ENCODE measurements at regions not wholly inside any gene's neighbourhood (a gene's known extent, or its start where the extent isn't known, plus 50 kb on each side); places are given as distances from the start of the nearest gene placed in this dataset.

- no peak for DNase-seq (ENCODE audit: low spot score)
- no peaks in the 10 kb centered on the region for H3K4me1 ChIP-seq (ENCODE audit: control insufficient read depth in 4 of 4, insufficient read depth in 4 of 4, low read length in 3 of 4)
- WGBS, result 85% methylated on average over 1 of the region's 1 CpG
- H3K9me3 ChIP-seq (ENCODE audit: control insufficient read depth in 4 of 4, low read length in 3 of 4), result no peaks in the 10 kb centered on the region
- H3K27me3 ChIP-seq (ENCODE audit: control insufficient read depth in 4 of 4, insufficient read depth in 4 of 4, low read length in 3 of 4), result no peaks in the 10 kb centered on the region
- H3K9ac ChIP-seq (ENCODE audit: low read depth in 1 of 2, low read length in 2 of 2), result no peak overlapping the region
- no peak overlapping the region for H3K4me3 ChIP-seq (ENCODE audit: low read depth in 1 of 3, low read length in 3 of 3)
- H3K27ac ChIP-seq (ENCODE audit: low read depth in 1 of 2, low read length in 2 of 2), result no peak overlapping the region
- no peak for TF ChIP-seq HNF4A (conservative IDR thresholded peaks at IDR 0.05)
- no peak for TF ChIP-seq ATF3 (IDR thresholded peaks at IDR 0.05)
- no peak for TF ChIP-seq RXRA (IDR thresholded peaks at IDR 0.05)
- H3K36me3 ChIP-seq (ENCODE audit: control insufficient read depth in 4 of 4, insufficient read depth in 3 of 4, low read depth in 1 of 4, low read length in 3 of 4), result no peaks in the 10 kb centered on the region
These were observed 79.5 kb upstream of the DAB1 start for GRCh38 chr1:57503337-57503736.

- H3K9ac ChIP-seq (ENCODE audit: low read depth in 1 of 2, low read length in 2 of 2), result no peak overlapping the region
- no peak overlapping the region for H3K27ac ChIP-seq (ENCODE audit: low read depth in 1 of 2, low read length in 2 of 2)
- H3K4me1 ChIP-seq (ENCODE audit: control insufficient read depth in 4 of 4, insufficient read depth in 4 of 4, low read length in 3 of 4), result no peaks in the 10 kb centered on the region
- H3K9me3 ChIP-seq (ENCODE audit: control insufficient read depth in 4 of 4, low read length in 3 of 4), result no peaks in the 10 kb centered on the region
- no peaks in the 10 kb centered on the region for H3K27me3 ChIP-seq (ENCODE audit: control insufficient read depth in 4 of 4, insufficient read depth in 4 of 4, low read length in 3 of 4)
- TF ChIP-seq TAF1 (conservative IDR thresholded peaks at IDR 0.05), result no peak
- no peak for TF ChIP-seq FOXA2 (IDR thresholded peaks at IDR 0.05)
- no peak for TF ChIP-seq EGR1 (IDR thresholded peaks at IDR 0.05; ENCODE audit: low read depth in 2 of 2)
- TF ChIP-seq RXRA (IDR thresholded peaks at IDR 0.05), result no peak
- TF ChIP-seq REST (IDR thresholded peaks at IDR 0.05), result no peak
- no peak for TF ChIP-seq FOXA1 (IDR thresholded peaks at IDR 0.05)
- no peak for TF ChIP-seq JUND (IDR thresholded peaks at IDR 0.05)
- TF ChIP-seq ZBTB33 (IDR thresholded peaks at IDR 0.05), result no peak
- TF ChIP-seq RAD21 (IDR thresholded peaks at IDR 0.05), result no peak
- no peak for TF ChIP-seq NR2F2 (IDR thresholded peaks at IDR 0.05)
- TF ChIP-seq HNF4A (conservative IDR thresholded peaks at IDR 0.05), result no peak
- TF ChIP-seq SP1 (IDR thresholded peaks at IDR 0.05), result no peak
- no peak overlapping the region for H3K4me3 ChIP-seq (ENCODE audit: low read depth in 1 of 3, low read length in 3 of 3)
- DNase-seq (ENCODE audit: low spot score), result no peak
- 76% methylated on average over 6 of the region's 6 CpGs for WGBS
- no peaks in the 10 kb centered on the region for H3K36me3 ChIP-seq (ENCODE audit: control insufficient read depth in 4 of 4, insufficient read depth in 3 of 4, low read depth in 1 of 4, low read length in 3 of 4)
These were observed 76.4 kb upstream of the DAB1 start for GRCh38 chr1:57500136-57500830.

Measured in liver (tissue), 7 donors.